NCI-H460 (cell line): ENCODE measurements at regions not wholly inside any gene's neighbourhood (a gene's known extent, or its start where the extent isn't known, plus 50 kb on each side); places are given as distances from the start of the nearest gene placed in this dataset.
A peak's percentile ranks its signal among the peaks of the same experiment; 100 is the strongest.
"Not testable (repeated sequence)": the region's sequence is repeated elsewhere in the genome, so short reads cannot be mapped to it uniquely, and the experiment has no call there.

ENCODE experiments used
- DNase-seq: peaks from one replicate; pipeline ENCODE4 v3.0.0-alpha.2; 2016; ENCODE audit warnings: low read depth; ENCODE audit errors: extremely low read depth

DNA sequence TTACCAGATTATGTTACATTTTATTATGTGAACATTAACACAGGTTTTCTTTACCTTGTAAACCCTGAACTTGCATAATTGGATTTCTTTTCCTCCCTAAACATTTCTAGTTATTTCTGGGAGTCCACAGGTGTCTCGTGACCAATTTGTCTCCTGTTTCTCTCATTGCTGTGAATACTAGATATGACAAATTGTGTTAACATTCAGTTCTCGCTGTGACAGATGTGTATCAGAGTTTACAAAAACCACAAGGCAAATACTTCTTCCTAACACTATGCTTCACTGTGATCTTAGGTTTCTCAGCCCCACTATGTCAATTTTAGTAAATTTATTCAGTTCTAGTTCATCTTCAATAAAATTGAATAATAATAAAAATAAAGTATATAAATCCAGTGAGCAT, 1554.9 kb downstream of the EFNB2 start:
- DNase-seq = no peak

DNA sequence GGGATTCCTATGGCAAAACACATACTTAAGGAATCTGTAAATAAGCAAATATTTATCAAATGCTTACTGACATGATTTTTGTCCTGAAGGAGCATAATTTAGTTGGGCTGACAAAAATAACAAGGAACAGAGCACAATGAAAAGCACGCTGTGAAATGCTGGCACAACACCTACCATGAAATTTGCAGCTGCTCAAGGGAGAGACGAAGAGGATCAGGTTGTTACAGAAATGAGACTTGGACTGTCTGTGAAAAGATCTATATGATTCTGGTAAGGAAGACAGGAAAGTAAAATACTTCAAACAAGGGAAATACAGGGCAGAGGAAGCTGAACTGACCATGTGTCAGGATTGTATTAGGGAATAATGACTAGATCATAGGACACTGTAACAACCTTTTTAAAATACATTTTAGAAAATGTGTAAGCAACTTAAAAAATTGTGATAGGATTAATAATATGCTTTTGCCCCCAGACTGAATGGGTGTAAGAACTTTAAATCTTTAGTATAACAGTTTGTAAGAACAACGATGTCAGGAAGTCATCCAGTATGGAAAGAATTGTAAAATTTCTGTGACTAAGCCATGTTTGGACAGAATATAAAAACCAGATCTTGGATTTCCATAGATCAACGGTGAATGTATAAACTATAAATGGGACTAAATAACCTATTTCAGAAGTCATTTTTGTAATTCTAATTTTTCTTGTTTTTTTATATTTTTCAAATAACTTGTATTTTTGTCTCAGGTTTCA, 1556.0 kb downstream of the EFNB2 start:
- DNase-seq = no peak

DNA sequence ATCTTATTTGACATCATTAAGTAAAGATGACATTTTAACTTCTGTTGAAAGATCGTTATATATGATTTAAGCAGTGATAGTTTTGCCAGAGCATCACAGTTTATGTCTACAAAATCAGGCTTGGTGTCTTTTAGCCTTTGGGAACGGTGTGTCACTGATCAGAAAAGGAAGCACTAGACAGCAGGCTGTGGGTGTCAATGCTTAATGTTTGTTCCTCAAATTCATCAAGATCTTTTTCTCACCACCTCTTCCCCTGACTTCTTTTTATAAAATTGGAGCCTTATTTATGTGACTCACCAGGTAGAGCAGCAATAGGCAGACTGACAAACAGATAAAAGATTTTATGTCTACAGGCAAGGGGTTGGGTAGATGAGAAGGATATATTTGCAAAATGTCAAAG, 1558.5 kb downstream of the EFNB2 start:
- no peak for DNase-seq

GRCh38 chr13:104975272-104975671, 1560.2 kb downstream of the EFNB2 start:
- no peak for DNase-seq

- DNase-seq = no peak
These were observed 1566.6 kb downstream of the EFNB2 start for GRCh38 chr13:104968876-104969275.

GRCh38 chr13:104967836-104968630, 1567.4 kb downstream of the EFNB2 start:
- no peak for DNase-seq

DNA sequence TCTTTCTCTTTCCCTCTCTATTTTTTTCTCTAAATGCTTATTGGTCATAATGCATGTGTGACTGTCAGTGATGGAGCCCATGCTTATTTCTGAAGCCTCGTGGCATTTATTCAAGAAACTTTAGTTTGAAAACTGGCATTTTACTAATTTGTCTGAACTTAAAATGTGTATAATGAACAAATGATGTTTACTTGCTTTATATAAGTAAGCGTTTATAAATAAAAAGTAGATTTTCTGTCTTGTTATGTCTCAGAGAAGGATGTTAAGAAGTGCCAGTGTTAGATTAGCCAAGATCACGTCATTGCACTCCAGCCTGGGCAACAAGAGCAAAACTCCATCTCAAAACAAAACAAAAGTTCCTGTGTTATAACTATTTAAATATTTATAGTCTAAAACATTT, 1568.1 kb downstream of the EFNB2 start:
- no peak for DNase-seq

GRCh38 chr13:104962411-104962810, 1573.1 kb downstream of the EFNB2 start:
- DNase-seq = no peak

DNA sequence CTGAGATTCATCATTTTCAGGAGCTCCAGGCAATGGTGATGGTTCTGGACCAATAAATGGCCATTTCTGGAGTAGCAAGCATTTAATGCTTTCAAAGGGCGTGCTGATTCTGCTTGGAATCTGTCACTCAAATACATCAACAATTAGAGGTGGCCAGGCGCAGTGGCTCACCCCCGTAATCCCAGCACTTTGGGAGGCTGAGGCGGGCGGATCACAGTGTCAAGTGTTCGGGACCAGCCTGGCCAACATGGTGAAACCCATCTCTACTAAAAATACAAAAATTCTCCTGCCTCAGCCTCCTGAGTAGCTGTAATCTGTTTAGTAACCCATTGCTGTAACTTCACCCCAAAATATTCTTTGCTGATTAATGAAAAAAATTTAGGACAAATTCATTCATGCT, 1574.2 kb downstream of the EFNB2 start:
- no peak for DNase-seq

GRCh38 chr13:104954210-104954609, 1581.3 kb downstream of the EFNB2 start:
- peak; percentile 14 for DNase-seq

DNA sequence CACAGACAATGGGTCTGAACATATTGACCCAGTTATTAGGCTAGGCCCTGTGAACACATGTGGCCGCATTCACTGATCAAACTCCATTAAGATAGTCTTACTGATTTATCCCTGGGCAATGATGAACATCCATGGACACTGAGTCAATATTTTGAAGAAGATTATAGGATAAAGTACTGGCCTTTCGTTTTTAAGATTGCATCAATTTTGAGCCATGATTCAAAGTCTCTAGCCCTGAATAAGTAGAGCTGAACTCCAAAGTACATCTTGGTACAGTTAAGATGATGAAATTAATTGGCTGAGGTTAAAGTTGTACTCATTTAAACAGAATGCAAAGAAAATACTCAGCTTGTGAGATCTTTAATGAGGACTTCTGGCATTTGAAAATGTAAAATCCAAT, 1581.9 kb downstream of the EFNB2 start:
- DNase-seq = no peak

- no peak for DNase-seq
These were observed 1585.4 kb downstream of the EFNB2 start for GRCh38 chr13:104949840-104950740.

DNA sequence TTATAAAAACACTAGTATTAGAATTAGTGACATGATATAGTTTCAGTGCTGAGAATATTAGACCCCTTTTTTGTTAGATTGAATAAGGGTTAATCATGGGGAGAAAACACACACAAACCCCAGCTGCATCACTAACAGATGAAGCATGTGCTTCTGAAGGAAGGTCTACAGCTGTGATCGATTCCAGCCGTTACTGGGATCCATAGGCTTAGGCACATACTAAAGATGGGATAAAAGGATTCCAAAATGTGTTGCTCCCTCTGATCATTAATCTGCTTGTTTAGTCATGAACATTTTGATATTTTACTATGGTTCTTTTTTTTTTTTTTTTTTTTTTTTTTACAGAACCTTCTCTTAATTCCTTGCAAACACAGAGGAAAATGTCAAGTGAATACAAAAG, 1591.3 kb downstream of the EFNB2 start:
- DNase-seq = no peak

- no peak for DNase-seq
These were observed 1592.1 kb downstream of the EFNB2 start for GRCh38 chr13:104943331-104943730.

DNA sequence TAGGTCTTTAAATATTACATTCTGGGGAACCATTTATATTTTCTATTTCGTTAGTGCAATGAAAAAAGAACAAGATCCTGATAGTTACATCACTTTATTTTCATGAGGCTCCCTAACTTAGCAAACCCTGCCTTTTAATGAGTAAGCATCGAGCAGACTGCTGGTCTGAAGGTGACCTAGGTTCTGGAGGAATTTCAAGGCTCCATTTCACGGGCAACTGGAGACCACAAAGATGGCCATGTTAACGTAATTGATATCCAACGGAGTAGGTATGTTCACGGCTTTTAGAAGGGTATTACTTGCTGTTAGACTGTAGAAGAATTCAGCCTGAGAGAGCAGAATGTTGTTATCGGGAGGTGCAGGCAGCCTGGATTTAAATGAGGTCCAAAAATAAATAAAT, 1597.6 kb downstream of the EFNB2 start:
- DNase-seq = peak; percentile 12

GRCh38 chr13:104936304-104936703, 1599.2 kb downstream of the EFNB2 start:
- DNase-seq = no peak

- not testable (repeated sequence) for DNase-seq
These were observed 1614.9 kb downstream of the EFNB2 start for GRCh38 chr13:104920513-104920912.

- no peak for DNase-seq
These were observed 1615.4 kb downstream of the EFNB2 start for GRCh38 chr13:104920091-104920490.

DNA sequence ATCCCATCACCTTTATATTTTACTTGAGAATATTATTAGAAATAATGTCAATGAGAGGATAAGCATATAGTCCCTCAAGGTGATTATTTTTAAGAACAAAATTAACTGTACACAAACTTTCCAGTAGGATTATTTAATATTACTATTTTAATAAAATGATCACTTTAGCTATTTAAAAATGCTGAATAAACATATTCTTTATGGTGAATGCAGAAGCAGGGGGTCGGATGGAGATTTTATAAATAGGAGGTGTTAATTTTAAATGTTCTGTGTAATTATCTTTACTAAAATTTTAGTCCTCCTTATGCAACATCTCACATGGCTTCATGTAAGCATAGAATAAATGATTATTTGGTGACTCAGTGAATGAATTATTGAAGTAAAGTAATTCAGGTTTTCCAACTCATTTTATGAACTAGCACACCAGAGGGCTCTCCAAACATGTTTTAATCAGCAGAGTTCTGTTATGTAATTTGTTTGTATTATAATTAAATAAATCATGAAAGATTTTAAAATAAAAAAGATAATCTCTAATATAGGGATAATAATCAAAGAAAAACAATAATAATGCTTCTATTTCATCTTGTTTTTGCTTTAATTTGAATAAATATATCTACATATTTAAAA, 1635.2 kb downstream of the EFNB2 start:
- no peak for DNase-seq

DNA sequence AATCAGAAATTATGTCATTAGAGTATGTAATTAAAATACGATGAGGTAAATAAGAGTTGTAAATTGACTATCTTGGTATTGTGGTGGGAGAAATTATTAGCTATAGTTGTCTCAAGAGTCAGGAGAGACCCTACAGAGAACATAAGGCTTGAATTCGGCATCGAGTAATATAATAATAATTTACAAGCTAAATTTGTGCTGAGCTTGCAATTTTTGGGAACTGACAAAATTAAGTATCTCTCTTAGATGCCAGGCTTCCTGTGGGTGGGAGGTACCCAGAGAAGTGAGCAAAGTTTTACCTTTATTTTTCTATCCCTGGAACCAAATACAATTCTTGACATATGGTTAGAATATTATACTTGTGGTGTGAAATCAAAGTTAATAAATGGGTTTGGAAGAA, 1637.0 kb downstream of the EFNB2 start:
- no peak for DNase-seq

GRCh38 chr13:104895521-104895920, 1639.9 kb downstream of the EFNB2 start:
- DNase-seq = no peak
